Keratinocyte (primary cell): ENCODE measurements at regions not wholly inside any gene's neighbourhood (a gene's known extent, or its start where the extent isn't known, plus 50 kb on each side); places are given as distances from the start of the nearest gene placed in this dataset.

Source experiments
- CTCF ChIP-seq, 3 experiments: IDR thresholded peaks in 1 of 3; conservative IDR thresholded peaks in 1 of 3; optimal IDR thresholded peaks in 1 of 3; 2 replicates in 2 of 3; 3 replicates in 1 of 3; pipeline versions ENCODE3 to v1.5.1; 2011; ENCODE audit warnings: low read length in 3 of 3, mild to moderate bottlenecking in 3 of 3, moderate library complexity in 2 of 3, control low read depth in 1 of 3, inconsistent platforms in 1 of 3; ENCODE audit not compliant: insufficient read depth in 2 of 3; ENCODE audit errors: extremely low read depth in 1 of 3
- EZH2 ChIP-seq: IDR thresholded peaks from one replicate; pipeline ENCODE4 v1.6.1; 2012; ENCODE audit warnings: inconsistent platforms, mild to moderate bottlenecking, low read length, moderate library complexity

- no peak for TF ChIP-seq CTCF (optimal IDR thresholded peaks at IDR 0.05 in 1 of 3, IDR thresholded peaks at IDR 0.05 in 1 of 3, conservative IDR thresholded peaks at IDR 0.05 in 1 of 3; ENCODE audit: extremely low read depth in 1 of 3, insufficient read depth in 2 of 3, low read length in 3 of 3)
- no peak for TF ChIP-seq EZH2
These were observed 610.5 kb downstream of the UTRN start for GRCh38 chr6:144895313-144896278.
